Activated naive CD8-positive, alpha-beta T cell treated with anti-CD3 and anti-CD28 coated beads, Interleukin-2, amount 50 U/mL, for 24 hours (primary cell): ENCODE measurements at regions not wholly inside any gene's neighbourhood (a gene's known extent, or its start where the extent isn't known, plus 50 kb on each side); places are given as distances from the start of the nearest gene placed in this dataset.

Source experiments
- ATAC-seq: fragments of 150-1000 bp; cut with Tn5 transposase; one replicate; pipeline ENCODE4 v1.10.0; 2021
- DNase-seq: peaks from one replicate; pipeline ENCODE4 v3.0.0; 2021
- H3K27ac Mint-ChIP-seq: one replicate; pipeline ENCODE4 v1.8.0; 2021; ENCODE audit warnings: mild to moderate bottlenecking, mixed read lengths
- H3K27me3 Mint-ChIP-seq: one replicate; pipeline ENCODE4 v1.8.0; 2021; ENCODE audit warnings: mixed read lengths
- H3K36me3 Mint-ChIP-seq: one replicate; pipeline ENCODE4 v1.8.0; 2021; ENCODE audit warnings: low read depth, mixed read lengths
- H3K4me1 Mint-ChIP-seq: one replicate; pipeline ENCODE4 v1.8.0; 2021; ENCODE audit warnings: mixed read lengths
- H3K4me3 Mint-ChIP-seq: one replicate; pipeline ENCODE4 v1.8.0; 2021; ENCODE audit warnings: mild to moderate bottlenecking, moderate library complexity, mixed read lengths
- H3K9me3 Mint-ChIP-seq: one replicate; pipeline ENCODE4 v1.8.0; 2021; ENCODE audit warnings: mixed read lengths

DNA sequence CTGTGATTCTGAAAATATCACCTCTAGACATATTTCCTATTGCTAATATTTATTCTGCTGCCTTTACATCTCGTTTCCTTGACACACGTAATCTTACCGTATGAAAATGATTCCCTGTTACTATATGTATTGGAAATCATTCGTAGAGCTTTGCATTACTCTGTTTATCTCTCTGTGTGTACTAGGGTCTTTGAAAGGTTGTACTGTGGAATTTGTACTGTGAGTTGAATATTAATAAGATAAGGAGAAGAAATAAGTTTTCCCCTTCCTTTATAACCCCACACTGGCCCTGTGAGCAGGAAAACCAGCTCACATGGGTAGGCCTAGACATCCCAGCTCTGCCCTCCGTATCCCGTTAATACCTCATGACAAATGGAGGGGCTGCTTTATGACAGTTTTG, 354.9 kb downstream of the KLF5 start:
- no peaks in the 10 kb centered on the region for H3K27me3 Mint-ChIP-seq
- H3K4me3 Mint-ChIP-seq: no peak overlapping the region
- ATAC-seq (no peak), DNase-seq (no peak)
- H3K27ac Mint-ChIP-seq: no peak overlapping the region
- H3K36me3 Mint-ChIP-seq: no peaks in the 10 kb centered on the region
- no peaks in the 10 kb centered on the region for H3K9me3 Mint-ChIP-seq
- H3K4me1 Mint-ChIP-seq: no peaks in the 10 kb centered on the region

DNA sequence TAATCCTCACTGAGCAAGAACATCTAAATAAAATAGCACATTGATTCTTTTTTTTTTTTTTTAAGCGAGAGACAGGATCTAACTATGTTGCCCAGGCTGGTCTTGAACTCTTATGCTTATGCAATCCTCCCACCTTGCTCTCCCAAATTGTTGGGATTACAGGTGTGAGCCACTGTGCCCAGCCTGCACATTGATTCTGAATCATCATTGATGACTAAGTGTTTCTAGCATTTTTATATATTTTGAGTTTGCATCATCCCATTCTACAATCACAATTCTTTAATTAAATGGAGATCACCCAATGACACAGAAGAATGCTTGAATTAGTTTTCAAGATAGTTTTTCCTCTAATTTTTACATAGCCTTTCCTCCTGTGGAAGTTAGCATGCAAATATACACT, 354.1 kb downstream of the KLF5 start:
- Mint-ChIP-seq H3K36me3 (no peaks in the 10 kb centered on the region), H3K4me1 (no peaks in the 10 kb centered on the region), H3K27me3 (no peaks in the 10 kb centered on the region), H3K4me3 (no peak overlapping the region), H3K27ac (no peak overlapping the region), H3K9me3 (no peaks in the 10 kb centered on the region)
- ATAC-seq: no peak
- no peak for DNase-seq

DNA sequence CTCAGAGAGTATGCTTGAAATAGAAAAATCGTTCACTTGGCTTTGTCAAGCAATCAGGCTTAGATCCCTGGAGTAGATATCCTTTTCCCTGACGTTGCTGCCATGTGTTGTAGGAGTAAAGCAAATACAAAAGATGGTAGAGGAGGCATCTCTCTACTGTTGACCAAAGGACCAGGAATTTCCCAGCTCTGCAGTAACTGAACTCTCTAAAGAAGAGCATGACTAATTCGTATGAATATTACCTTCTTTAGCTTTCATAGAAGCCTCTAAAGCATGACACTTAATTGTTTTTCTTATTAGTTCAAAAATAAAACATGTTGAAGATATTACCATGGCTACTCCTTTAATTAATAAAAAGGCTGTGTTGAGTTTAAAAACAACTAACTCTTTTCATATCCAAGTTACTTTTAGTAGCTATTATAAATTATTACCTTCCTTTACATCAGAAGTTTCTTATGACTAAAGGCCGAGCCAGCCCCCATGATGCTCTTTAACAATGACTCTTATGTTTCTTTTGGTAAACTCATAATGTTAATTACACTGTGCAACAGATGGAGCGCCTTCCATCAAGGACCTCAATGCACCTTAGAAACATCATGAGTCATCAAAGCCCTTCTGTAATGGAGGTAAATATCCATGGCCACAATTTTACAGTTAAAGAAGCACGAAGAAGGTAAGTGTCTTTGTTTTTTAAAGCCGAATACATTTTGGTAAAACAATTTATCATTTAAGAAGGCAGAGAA, 352.4 kb downstream of the KLF5 start:
- Mint-ChIP-seq H3K36me3 (no peaks in the 10 kb centered on the region), H3K9me3 (no peaks in the 10 kb centered on the region), H3K4me1 (no peaks in the 10 kb centered on the region), H3K4me3 (no peak overlapping the region), H3K27ac (no peak overlapping the region), H3K27me3 (no peaks in the 10 kb centered on the region)
- DNase-seq (no peak), ATAC-seq (no peak)

DNA sequence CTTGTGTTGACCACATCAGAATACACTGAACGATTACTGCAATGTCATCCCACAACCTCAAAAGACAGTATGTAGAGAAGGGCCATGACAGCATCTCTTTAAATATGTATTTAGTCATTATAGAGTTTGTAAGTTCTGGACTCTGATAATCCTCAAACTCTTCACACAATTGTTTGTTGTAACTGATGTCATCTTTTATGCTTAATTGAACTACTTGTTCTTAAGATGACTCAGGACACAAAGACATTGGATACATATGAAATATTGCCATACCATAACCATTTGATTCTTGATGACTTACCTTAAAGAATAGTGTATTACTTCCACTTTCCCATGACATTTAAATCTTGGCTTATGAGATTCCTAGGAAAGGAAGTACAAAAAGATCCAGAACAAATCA, 347.6 kb downstream of the KLF5 start:
- no peaks in the 10 kb centered on the region for H3K36me3 Mint-ChIP-seq
- H3K4me1 Mint-ChIP-seq: no peaks in the 10 kb centered on the region
- no peaks in the 10 kb centered on the region for H3K9me3 Mint-ChIP-seq
- H3K4me3 Mint-ChIP-seq: no peak overlapping the region
- DNase-seq (no peak), ATAC-seq (no peak)
- peaks cover 3% of the 10 kb centered on the region for H3K27me3 Mint-ChIP-seq
- H3K27ac Mint-ChIP-seq: no peak overlapping the region

DNA sequence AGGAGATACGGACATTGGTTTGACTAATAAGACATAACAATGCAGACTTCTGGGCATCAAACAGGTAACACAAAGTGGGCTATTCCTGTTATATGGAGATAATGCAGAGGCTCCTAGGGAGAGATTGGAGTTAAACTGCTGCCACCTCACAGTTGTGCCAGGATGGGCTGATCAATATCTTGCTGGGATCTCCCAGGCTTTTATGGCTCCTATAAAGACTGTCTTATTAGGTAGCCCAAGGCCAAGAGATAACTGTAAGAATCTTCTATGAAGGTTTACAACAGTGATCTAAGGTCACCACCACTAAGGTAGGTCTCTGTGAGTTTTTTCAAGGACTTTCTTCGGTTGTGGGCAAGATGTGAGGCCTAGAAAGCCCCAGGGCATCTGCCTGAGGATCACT, 345.8 kb downstream of the KLF5 start:
- no peaks in the 10 kb centered on the region for H3K9me3 Mint-ChIP-seq
- H3K36me3 Mint-ChIP-seq: no peaks in the 10 kb centered on the region
- ATAC-seq: no peak
- H3K27me3 Mint-ChIP-seq: peaks cover 3% of the 10 kb centered on the region
- no peaks in the 10 kb centered on the region for H3K4me1 Mint-ChIP-seq
- DNase-seq: no peak
- H3K4me3 Mint-ChIP-seq: no peak overlapping the region
- no peak overlapping the region for H3K27ac Mint-ChIP-seq

DNA sequence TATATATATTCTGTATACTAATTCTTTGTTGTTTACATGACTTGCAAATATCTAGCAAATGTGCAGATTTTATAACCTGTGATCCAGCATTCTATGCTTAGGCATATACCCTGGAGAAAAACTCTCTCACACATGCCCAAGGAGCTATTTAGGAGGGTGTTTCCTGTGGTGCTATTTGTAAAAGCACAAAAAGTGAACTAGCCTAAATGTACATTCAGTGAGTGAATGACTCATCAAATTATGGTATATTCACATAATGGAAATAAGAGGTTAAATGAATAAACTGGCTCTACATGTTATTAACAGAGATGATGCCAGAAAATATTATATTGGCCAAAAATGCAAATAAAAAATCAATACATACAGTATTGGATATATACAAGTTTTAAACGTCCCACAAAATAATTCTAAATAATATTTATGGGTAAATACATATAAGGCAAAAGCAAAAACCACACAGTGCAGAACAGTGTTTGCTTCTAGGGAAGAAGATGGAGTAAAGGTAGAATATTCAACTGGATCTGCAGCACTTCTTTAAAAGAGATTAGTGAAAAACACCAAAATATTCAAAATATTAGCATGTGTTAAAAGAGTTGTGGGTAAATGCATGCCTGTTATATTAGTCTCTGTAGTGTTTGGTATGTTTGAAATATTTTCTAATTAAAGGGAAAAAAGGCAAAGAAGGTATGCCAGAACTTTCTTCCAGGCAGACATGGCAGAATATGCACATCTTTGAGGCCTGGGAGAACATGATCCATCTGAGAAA, 344.7 kb downstream of the KLF5 start:
- Mint-ChIP-seq H3K27me3 (peaks cover 3% of the 10 kb centered on the region), H3K4me1 (no peaks in the 10 kb centered on the region), H3K27ac (no peak overlapping the region), H3K9me3 (no peaks in the 10 kb centered on the region), H3K4me3 (no peak overlapping the region), H3K36me3 (no peaks in the 10 kb centered on the region)
- ATAC-seq: no peak
- no peak for DNase-seq

DNA sequence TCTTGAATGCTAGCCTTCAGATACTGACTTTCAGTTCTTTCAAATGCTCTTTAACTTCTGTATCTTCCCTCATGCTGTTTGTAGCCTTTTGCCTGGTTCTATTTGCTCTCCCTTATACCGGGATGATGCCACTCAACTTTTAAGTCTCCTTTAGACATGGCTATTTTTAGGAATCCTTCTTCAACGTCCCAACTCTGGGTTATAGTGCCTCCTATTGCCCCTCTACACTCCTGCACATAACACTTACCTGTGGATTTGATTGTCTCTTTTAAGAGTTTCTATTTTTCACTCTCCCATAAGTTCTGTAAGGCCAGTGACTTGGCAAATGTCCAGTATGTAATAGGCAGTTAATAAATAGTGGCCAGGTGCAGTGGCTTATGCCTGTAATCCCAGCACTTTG, 343.0 kb downstream of the KLF5 start:
- no peaks in the 10 kb centered on the region for H3K9me3 Mint-ChIP-seq
- ATAC-seq (no peak), DNase-seq (no peak)
- no peaks in the 10 kb centered on the region for H3K36me3 Mint-ChIP-seq
- peaks cover 3% of the 10 kb centered on the region for H3K27me3 Mint-ChIP-seq
- no peak overlapping the region for H3K27ac Mint-ChIP-seq
- H3K4me1 Mint-ChIP-seq: no peaks in the 10 kb centered on the region
- no peak overlapping the region for H3K4me3 Mint-ChIP-seq

DNA sequence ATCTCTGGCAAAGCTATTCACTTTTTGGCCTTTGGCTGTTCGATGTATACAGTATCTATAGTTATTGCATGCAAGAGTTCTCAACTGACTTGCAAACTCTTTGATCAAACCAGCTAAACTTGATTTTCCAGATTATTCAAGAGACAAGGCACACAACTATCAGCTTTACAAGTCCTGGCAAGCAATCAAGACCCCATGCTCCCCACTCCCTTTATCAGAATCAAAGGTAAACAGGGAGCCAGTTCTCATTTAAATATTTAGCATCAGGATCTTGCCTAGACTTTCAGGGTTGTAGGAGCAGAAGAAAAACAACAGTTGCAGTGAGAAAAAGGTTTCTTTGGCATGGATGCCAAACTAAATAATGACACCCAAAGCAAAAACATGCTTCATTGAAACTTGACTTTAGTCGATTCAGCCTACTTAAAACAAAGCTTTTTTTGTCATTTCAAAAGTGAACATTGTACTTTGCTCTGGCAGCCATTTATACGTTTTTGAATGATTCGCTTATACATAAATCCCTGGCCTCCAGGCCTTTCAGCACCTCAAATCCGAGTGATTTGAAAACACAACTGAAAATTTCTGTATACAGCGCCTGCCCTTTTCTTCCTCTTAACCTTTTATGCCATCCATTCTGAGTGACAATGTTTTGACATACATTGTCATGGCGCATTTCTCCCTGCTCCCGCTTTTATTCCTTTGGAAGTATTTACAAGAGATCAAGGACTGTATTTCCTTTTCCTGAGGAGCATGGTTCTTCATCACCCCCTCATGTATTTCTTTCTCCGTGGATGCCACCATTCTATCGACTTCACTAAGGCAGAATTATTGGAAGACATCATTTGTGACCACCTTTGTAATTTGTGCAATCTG, 340.8 kb downstream of the KLF5 start:
- H3K36me3 Mint-ChIP-seq: no peaks in the 10 kb centered on the region
- H3K27ac Mint-ChIP-seq: no peak overlapping the region
- H3K27me3 Mint-ChIP-seq: peaks cover 3% of the 10 kb centered on the region
- no peak for ATAC-seq
- H3K9me3 Mint-ChIP-seq: no peaks in the 10 kb centered on the region
- no peak overlapping the region for H3K4me3 Mint-ChIP-seq
- no peak for DNase-seq
- H3K4me1 Mint-ChIP-seq: no peaks in the 10 kb centered on the region

GRCh38 chr13:73397496-73398305, 338.9 kb downstream of the KLF5 start:
- DNase-seq (no peak), ATAC-seq (no peak)
- no peaks in the 10 kb centered on the region for H3K4me1 Mint-ChIP-seq

GRCh38 chr13:73394066-73394465, 335.3 kb downstream of the KLF5 start:
- H3K27ac Mint-ChIP-seq: no peak overlapping the region
- no peaks in the 10 kb centered on the region for H3K4me1 Mint-ChIP-seq
- H3K9me3 Mint-ChIP-seq: peaks cover 7% of the 10 kb centered on the region
- no peak for ATAC-seq
- H3K36me3 Mint-ChIP-seq: no peaks in the 10 kb centered on the region
- H3K27me3 Mint-ChIP-seq: no peaks in the 10 kb centered on the region
- no peak for DNase-seq
- H3K4me3 Mint-ChIP-seq: no peak overlapping the region

More at GRCh38 chr13:73397496-73398305, 338.9 kb downstream of the KLF5 start:
- no peak overlapping the region for H3K27ac Mint-ChIP-seq
- H3K27me3 Mint-ChIP-seq: peaks cover 3% of the 10 kb centered on the region
- H3K4me3 Mint-ChIP-seq: no peak overlapping the region
- no peaks in the 10 kb centered on the region for H3K36me3 Mint-ChIP-seq
- H3K9me3 Mint-ChIP-seq: no peaks in the 10 kb centered on the region

- H3K36me3 Mint-ChIP-seq: no peaks in the 10 kb centered on the region
- no peak for DNase-seq
- ATAC-seq: no peak
- no peaks in the 10 kb centered on the region for H3K4me1 Mint-ChIP-seq
- no peak overlapping the region for H3K4me3 Mint-ChIP-seq
- H3K27me3 Mint-ChIP-seq: no peaks in the 10 kb centered on the region
- H3K9me3 Mint-ChIP-seq: peaks cover 7% of the 10 kb centered on the region
- H3K27ac Mint-ChIP-seq: no peak overlapping the region
Measured at GRCh38 chr13:73390100-73390499, 331.3 kb downstream of the KLF5 start.

DNA sequence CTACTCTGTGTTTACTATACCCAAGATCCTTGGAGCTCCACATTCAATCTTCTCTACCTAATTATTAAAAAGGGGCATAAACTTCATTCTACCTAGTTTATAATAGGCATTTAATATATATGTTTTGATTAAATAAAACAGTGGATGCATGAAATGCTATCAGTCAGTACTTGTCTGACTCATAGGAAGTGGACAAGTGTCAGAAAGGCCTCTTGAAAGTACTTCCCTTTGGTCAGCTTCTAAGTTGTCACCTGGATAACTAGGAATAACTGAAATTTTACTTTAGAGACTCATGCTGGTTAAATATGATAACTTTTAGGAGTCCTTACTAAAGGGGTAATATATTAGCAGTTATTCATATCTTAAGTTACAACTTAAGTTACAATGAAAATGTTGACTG, 329.8 kb downstream of the KLF5 start:
- DNase-seq (no peak), ATAC-seq (no peak)
- Mint-ChIP-seq H3K36me3 (no peaks in the 10 kb centered on the region), H3K4me1 (no peaks in the 10 kb centered on the region), H3K27me3 (no peaks in the 10 kb centered on the region), H3K27ac (no peak overlapping the region), H3K4me3 (no peak overlapping the region), H3K9me3 (peaks cover 7% of the 10 kb centered on the region)

GRCh38 chr13:73387318-73387717, 328.5 kb downstream of the KLF5 start:
- H3K27me3 Mint-ChIP-seq: no peaks in the 10 kb centered on the region
- H3K4me1 Mint-ChIP-seq: no peaks in the 10 kb centered on the region
- no peaks in the 10 kb centered on the region for H3K36me3 Mint-ChIP-seq
- DNase-seq: no peak
- no peak overlapping the region for H3K4me3 Mint-ChIP-seq
- peaks cover 7% of the 10 kb centered on the region for H3K9me3 Mint-ChIP-seq
- H3K27ac Mint-ChIP-seq: no peak overlapping the region
- ATAC-seq: no peak

DNA sequence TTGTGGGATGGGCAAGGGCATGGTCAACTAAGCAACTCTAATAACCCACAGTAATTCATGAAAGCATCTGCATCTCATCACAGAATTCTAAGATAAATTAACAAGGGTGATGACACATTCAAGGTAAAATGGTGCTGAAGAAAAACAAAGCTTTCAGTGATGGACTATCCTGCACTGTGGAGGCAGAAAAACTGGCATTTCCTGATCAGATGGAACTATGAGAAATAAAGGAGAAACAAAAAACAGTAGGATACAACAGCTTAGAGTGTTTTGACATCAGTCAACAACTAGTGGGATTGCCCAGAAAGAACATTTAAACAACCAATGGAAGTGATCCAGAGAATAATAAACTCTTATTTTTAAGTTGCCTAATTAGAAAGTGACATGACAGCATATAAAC, 327.0 kb downstream of the KLF5 start:
- H3K36me3 Mint-ChIP-seq: no peaks in the 10 kb centered on the region
- no peak overlapping the region for H3K27ac Mint-ChIP-seq
- DNase-seq: no peak
- H3K4me3 Mint-ChIP-seq: no peak overlapping the region
- no peaks in the 10 kb centered on the region for H3K27me3 Mint-ChIP-seq
- ATAC-seq: no peak
- H3K4me1 Mint-ChIP-seq: no peaks in the 10 kb centered on the region
- H3K9me3 Mint-ChIP-seq: no peaks in the 10 kb centered on the region
